IMR-90 (cell line): ENCODE measurements at regions not wholly inside any gene's neighbourhood (a gene's known extent, or its start where the extent isn't known, plus 50 kb on each side); places are given as distances from the start of the nearest gene placed in this dataset.

ENCODE experiments used
- ATAC-seq: fragments of 200-7000 bp; cut with Tn5 transposase; 2 replicates; pipeline ENCODE4 v1.9.1; 2020; ENCODE audit warnings: low read depth, mild to moderate bottlenecking, moderate library complexity
- BruUV-seq: library from RNA; stranded (reverse); fragments of 400-500 nt; replicated peaks from 2 replicates; lab custom pipeline; 2021; lab: Mats Ljungman, UMichigan
- CTCF ChIA-PET: fragments of 300-600 bp; formaldehyde crosslinking; extraction: SDS; loops from one replicate; lab custom pipeline; 2021; ENCODE audit warnings: antibody characterized with exemption; lab: Yijun Ruan, JAX
- POLR2A ChIA-PET: fragments of 300-600 bp; sonication (Branson Sonifier 250); formaldehyde crosslinking; loops from one replicate; lab custom pipeline; 2022; ENCODE audit warnings: antibody characterized with exemption; ENCODE audit not compliant: unreplicated experiment; lab: Charles Lee
- DNase-seq: peaks from one replicate; pipeline ENCODE4 v3.0.0; 2013
- H2AFZ ChIP-seq: replicated peaks from 2 replicates; pipeline ENCODE3; 2013; ENCODE audit warnings: low read length, mild to moderate bottlenecking; ENCODE audit not compliant: poor library complexity
- H2AK5ac ChIP-seq: 2 replicates; pipeline ENCODE4 v1.6.1; 2013; ENCODE audit warnings: low read depth, low read length, inconsistent platforms
- H2AK9ac ChIP-seq: replicated peaks from 2 replicates; pipeline ENCODE3; 2013; ENCODE audit warnings: mild to moderate bottlenecking, low read depth, low read length, moderate library complexity; ENCODE audit not compliant: poor library complexity
- H2BK120ac ChIP-seq: 2 replicates; pipeline ENCODE4 v1.6.1; 2013; ENCODE audit warnings: low read depth, low read length, inconsistent platforms
- H2BK15ac ChIP-seq: 3 replicates; pipeline ENCODE4 v1.6.1; 2013; ENCODE audit warnings: low read depth, low read length, inconsistent platforms
- H2BK20ac ChIP-seq: 2 replicates; pipeline ENCODE4 v1.6.1; 2013; ENCODE audit warnings: low read depth, mild to moderate bottlenecking, inconsistent platforms, low read length, moderate library complexity
- H2BK5ac ChIP-seq: 2 replicates; pipeline ENCODE4 v1.6.1; 2013; ENCODE audit warnings: mild to moderate bottlenecking, low read depth, low read length, inconsistent platforms; ENCODE audit not compliant: poor library complexity, severe bottlenecking
- H3K14ac ChIP-seq: replicated peaks from 2 replicates; pipeline ENCODE4 v1.6.1; 2013; ENCODE audit warnings: low read depth, low read length, inconsistent platforms
- H3K18ac ChIP-seq: 2 replicates; pipeline ENCODE4 v1.6.1; 2013; ENCODE audit warnings: low read depth, low read length, control low read depth
- H3K23ac ChIP-seq: 2 replicates; pipeline ENCODE4 v1.6.1; 2013; ENCODE audit warnings: low read depth, low read length, inconsistent platforms
- H3K27ac ChIP-seq: 2 replicates; pipeline ENCODE4 v1.5.1; 2013; ENCODE audit warnings: mild to moderate bottlenecking, control low read depth, low read length; ENCODE audit not compliant: insufficient read depth
- H3K27me3 ChIP-seq: 2 replicates; pipeline ENCODE4 v1.6.1; 2013; ENCODE audit warnings: low read length; ENCODE audit not compliant: control insufficient read depth, insufficient read depth
- H3K36me3 ChIP-seq: 2 replicates; pipeline ENCODE4 v1.6.1; 2013; ENCODE audit warnings: low read length, mixed read lengths; ENCODE audit not compliant: control insufficient read depth, insufficient read depth
- H3K4ac ChIP-seq: 2 replicates; pipeline ENCODE4 v1.6.1; 2013; ENCODE audit warnings: low read depth, low read length, inconsistent platforms
- H3K4me1 ChIP-seq: 2 replicates; pipeline ENCODE4 v1.6.1; 2013; ENCODE audit warnings: low read length, mixed read lengths; ENCODE audit not compliant: control insufficient read depth, insufficient read depth
- H3K4me2 ChIP-seq: 2 replicates; pipeline ENCODE4 v1.6.1; 2013; ENCODE audit warnings: low read depth, mild to moderate bottlenecking, control low read depth, low read length, moderate library complexity
- H3K4me3 ChIP-seq: 2 replicates; pipeline ENCODE4 v1.5.1; 2013; ENCODE audit warnings: low read depth, mild to moderate bottlenecking, control low read depth, low read length, moderate library complexity; ENCODE audit not compliant: insufficient read depth
- H3K56ac ChIP-seq: 2 replicates; pipeline ENCODE4 v1.6.1; 2013; ENCODE audit warnings: low read length, inconsistent platforms; ENCODE audit not compliant: insufficient read depth; ENCODE audit errors: extremely low read depth
- H3K79me1 ChIP-seq, 2 experiments: 2 replicates each; pipeline ENCODE4 v1.6.1; 2013; ENCODE audit warnings: low read length in 2 of 2, inconsistent platforms in 1 of 2, low read depth in 1 of 2
- H3K9ac ChIP-seq: 2 replicates; pipeline ENCODE4 v1.6.1; 2013; ENCODE audit warnings: low read depth, low read length, control low read depth
- H3K9me1 ChIP-seq: 2 replicates; pipeline ENCODE4 v1.6.1; 2013; ENCODE audit warnings: low read length, inconsistent platforms; ENCODE audit not compliant: insufficient read depth
- H3K9me3 ChIP-seq: 2 replicates; pipeline ENCODE4 v1.6.1; 2013; ENCODE audit warnings: low read length; ENCODE audit not compliant: control insufficient read depth, insufficient read depth
- H4K20me1 ChIP-seq: 2 replicates; pipeline ENCODE4 v1.6.1; 2013; ENCODE audit warnings: low read length, inconsistent platforms; ENCODE audit not compliant: insufficient read depth
- H4K5ac ChIP-seq: 2 replicates; pipeline ENCODE4 v1.6.1; 2013; ENCODE audit warnings: mild to moderate bottlenecking, low read depth, low read length, control low read depth
- H4K8ac ChIP-seq, 2 experiments: 2 replicates each; pipeline ENCODE4 v1.6.1; 2013; ENCODE audit warnings: low read depth in 2 of 2, low read length in 2 of 2, control low read depth in 1 of 2, inconsistent platforms in 1 of 2
- H4K91ac ChIP-seq: 2 replicates; pipeline ENCODE4 v1.6.1; 2013; ENCODE audit warnings: low read depth, low read length, inconsistent platforms; ENCODE audit not compliant: insufficient read depth
- BHLHE40 ChIP-seq: fragments of 150-350 bp; IDR thresholded peaks from 2 replicates; pipeline ENCODE4 v1.6.1; 2016; ENCODE audit warnings: mild to moderate bottlenecking, low read depth, low read length
- CEBPB ChIP-seq: IDR thresholded peaks from 2 replicates; pipeline ENCODE4 v1.6.1; 2012; ENCODE audit warnings: low read depth, low read length, improper control_type of control experiment
- CHD1 ChIP-seq: IDR thresholded peaks from 2 replicates; pipeline ENCODE4 v1.6.1; 2012; ENCODE audit warnings: low read depth, low read length, improper control_type of control experiment
- ELK1 ChIP-seq: fragments of 150-350 bp; IDR thresholded peaks from 2 replicates; pipeline ENCODE4 v1.6.1; 2016; ENCODE audit warnings: low read depth, mild to moderate bottlenecking, low read length, moderate library complexity, borderline replicate concordance
- FOS ChIP-seq: fragments of 150-350 bp; IDR thresholded peaks from 2 replicates; pipeline ENCODE4 v1.6.1; 2016; ENCODE audit warnings: low read depth, low read length
- MAFK ChIP-seq: IDR thresholded peaks from 2 replicates; pipeline ENCODE4 v1.6.1; 2012; ENCODE audit warnings: low read depth, low read length, improper control_type of control experiment
- MAZ ChIP-seq: IDR thresholded peaks from 2 replicates; pipeline ENCODE4 v1.6.1; 2012; ENCODE audit warnings: low read depth, mild to moderate bottlenecking, low read length, improper control_type of control experiment, moderate library complexity, borderline replicate concordance
- MXI1 ChIP-seq: IDR thresholded peaks from 2 replicates; pipeline ENCODE4 v1.6.1; 2012; ENCODE audit warnings: low read depth, mild to moderate bottlenecking, low read length, moderate library complexity, borderline replicate concordance
- NFE2L2 ChIP-seq: fragments of 150-350 bp; IDR thresholded peaks from 2 replicates; pipeline ENCODE4 v1.6.1; 2016; ENCODE audit warnings: low read depth, mild to moderate bottlenecking, low read length
- RCOR1 ChIP-seq: IDR thresholded peaks from 2 replicates; pipeline ENCODE4 v1.6.1; 2012; ENCODE audit warnings: mild to moderate bottlenecking, low read length, improper control_type of control experiment; ENCODE audit not compliant: insufficient replicate concordance
- RFX5 ChIP-seq: IDR thresholded peaks from 2 replicates; pipeline ENCODE4 v1.8.0; 2012; ENCODE audit warnings: low read depth, mild to moderate bottlenecking, low read length, moderate library complexity
- SMC3 ChIP-seq: fragments of 150-350 bp; IDR thresholded peaks from 2 replicates; pipeline ENCODE4 v1.6.1; 2016; ENCODE audit warnings: low read depth, mild to moderate bottlenecking, antibody characterized with exemption, low read length, moderate library complexity
- WGBS, 2 experiments: methylation state at CpG; one replicate each; pipeline versions ENCODE4 v1.1.5 to v1.1.7; 2013; ENCODE audit warnings: missing lambda C conversion rate in 2 of 2; ENCODE audit not compliant: insufficient read length in 1 of 2; ENCODE audit errors: extremely low coverage in 2 of 2; 5-methylcytosine and 5-hydroxymethylcytosine counted together
- dilution Hi-C: fragments of 300-500 bp; cut with HindIII; formaldehyde crosslinking; loops from one replicate; pipeline ENCODE4 v1.14.3; 2018; ENCODE audit warnings: low sequenced_read_pairs; ENCODE audit not compliant: unreplicated experiment
- in situ Hi-C: fragments of 300-500 bp; cut with MboI; formaldehyde crosslinking; loops from 3 replicates; pipeline ENCODE4 v1.14.3; 2019; ENCODE audit warnings: low sequenced_read_pairs, inconsistent platforms, mixed read lengths
- intact Hi-C: fragments of 100-400 bp; cut with micrococcal nuclease; formaldehyde crosslinking; loops from 2 replicates; pipeline ENCODE4 v1.10.0; 2022
- TF ChIP-seq, protein P1 (sequence below): conservative IDR thresholded peaks from 2 replicates; pipeline ENCODE4 v1.5.1; 2012; ENCODE audit warnings: mild to moderate bottlenecking, low read depth, low read length, improper control_type of control experiment

GRCh38 chr6:2460216-2460745 lies 214.9 kb upstream of the GMDS start:
- H2BK15ac ChIP-seq, result no peak overlapping the region
- H2BK120ac ChIP-seq, result no peak overlapping the region
- no peak overlapping the region for H2AK5ac ChIP-seq
- DNase-seq (no peak), ATAC-seq (no peak)
- POLR2A ChIA-PET, result no interaction called here
- WGBS, 2 experiments, result no CpG with 5 or more reads among the region's 9 CpGs
- H3K4me3 ChIP-seq, result no peak overlapping the region
- no peak overlapping the region for H2AFZ ChIP-seq
- no peak overlapping the region for H2BK5ac ChIP-seq
- H3K56ac ChIP-seq, result no peak overlapping the region
- H3K23ac ChIP-seq, result no peak overlapping the region
- H3K4me1 ChIP-seq, result no peaks in the 10 kb centered on the region
- H4K8ac ChIP-seq, result no peak overlapping the region
- no peak overlapping the region for H3K18ac ChIP-seq
- no peaks in the 10 kb centered on the region for H3K9me1 ChIP-seq
- no peak overlapping the region for H3K4ac ChIP-seq
- intact Hi-C loops, result no loop called here
- H3K14ac ChIP-seq, result no peak overlapping the region
- in situ Hi-C loops, result no loop called here
- no peak overlapping the region for H3K9ac ChIP-seq
- dilution Hi-C loops, result no loop called here
- CTCF ChIA-PET, result interaction anchor here (0.6 to 1.1 kb wide), 2 partner anchors 10 to 175 kb away, joined by 3 to 4 read pairs; no protein-coding TSS in a partner anchor
- no TSS peak for BruUV-seq
- H4K91ac ChIP-seq, result no peak overlapping the region
- TF ChIP-seq RFX5, result no peak
- no peak for TF ChIP-seq BHLHE40
- TF ChIP-seq CHD1, result no peak
- TF ChIP-seq ELK1, result no peak
- TF ChIP-seq, protein P1, sequence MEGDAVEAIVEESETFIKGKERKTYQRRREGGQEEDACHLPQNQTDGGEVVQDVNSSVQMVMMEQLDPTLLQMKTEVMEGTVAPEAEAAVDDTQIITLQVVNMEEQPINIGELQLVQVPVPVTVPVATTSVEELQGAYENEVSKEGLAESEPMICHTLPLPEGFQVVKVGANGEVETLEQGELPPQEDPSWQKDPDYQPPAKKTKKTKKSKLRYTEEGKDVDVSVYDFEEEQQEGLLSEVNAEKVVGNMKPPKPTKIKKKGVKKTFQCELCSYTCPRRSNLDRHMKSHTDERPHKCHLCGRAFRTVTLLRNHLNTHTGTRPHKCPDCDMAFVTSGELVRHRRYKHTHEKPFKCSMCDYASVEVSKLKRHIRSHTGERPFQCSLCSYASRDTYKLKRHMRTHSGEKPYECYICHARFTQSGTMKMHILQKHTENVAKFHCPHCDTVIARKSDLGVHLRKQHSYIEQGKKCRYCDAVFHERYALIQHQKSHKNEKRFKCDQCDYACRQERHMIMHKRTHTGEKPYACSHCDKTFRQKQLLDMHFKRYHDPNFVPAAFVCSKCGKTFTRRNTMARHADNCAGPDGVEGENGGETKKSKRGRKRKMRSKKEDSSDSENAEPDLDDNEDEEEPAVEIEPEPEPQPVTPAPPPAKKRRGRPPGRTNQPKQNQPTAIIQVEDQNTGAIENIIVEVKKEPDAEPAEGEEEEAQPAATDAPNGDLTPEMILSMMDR, result no peak
- TF ChIP-seq RCOR1, result no peak
- TF ChIP-seq MAZ, result no peak
- no peak for TF ChIP-seq CEBPB
- TF ChIP-seq FOS, result no peak
- no peak for TF ChIP-seq SMC3
- no peak for TF ChIP-seq MAFK
- TF ChIP-seq NFE2L2, result no peak
- TF ChIP-seq MXI1, result no peak
- no peaks in the 10 kb centered on the region for H3K9me3 ChIP-seq
- H3K27ac ChIP-seq, result no peak overlapping the region
- no peaks in the 10 kb centered on the region for H3K36me3 ChIP-seq
- no peaks in the 10 kb centered on the region for H3K79me1 ChIP-seq
- H2BK20ac ChIP-seq, result no peak overlapping the region
- no peak overlapping the region for H2AK9ac ChIP-seq
- H3K27me3 ChIP-seq, result peaks cover 22% of the 10 kb centered on the region
- H4K20me1 ChIP-seq, result no peaks in the 10 kb centered on the region
- no peak overlapping the region for H3K4me2 ChIP-seq
- no peak overlapping the region for H4K5ac ChIP-seq
